Peyer's patch (tissue), 4 donors: ENCODE measurements at regions not wholly inside any gene's neighbourhood (a gene's known extent, or its start where the extent isn't known, plus 50 kb on each side); places are given as distances from the start of the nearest gene placed in this dataset.

Source experiments
- DNase-seq, 3 donors: peaks; one replicate each; pipeline ENCODE4 v3.0.0-alpha.2; 2017 to 2019
- H3K27ac ChIP-seq, 4 donors: fragments of 200-600 bp; sonication (generic); one replicate each; pipeline ENCODE4 v1.5.1; 2016 to 2019
- H3K27me3 ChIP-seq, 2 donors: fragments of 200-600 bp; sonication (generic); one replicate each; pipeline ENCODE4 v1.5.1; 2019
- H3K36me3 ChIP-seq, 3 donors: fragments of 200-600 bp; sonication (generic); one replicate each; pipeline ENCODE4 v1.5.1; 2016 to 2019
- H3K4me1 ChIP-seq, 4 donors: fragments of 200-600 bp; sonication (generic); one replicate each; pipeline ENCODE4 v1.5.1; 2016 to 2019
- H3K4me3 ChIP-seq, 4 donors: fragments of 200-600 bp; sonication (generic); 1 replicate in 3 of 4; 2 replicates in 1 of 4; pipeline ENCODE4 v1.5.1; 2016 to 2019; ENCODE audit warnings: mild to moderate bottlenecking in 1 of 4
- H3K9me3 ChIP-seq, 4 donors: fragments of 200-600 bp; sonication (generic); one replicate each; pipeline ENCODE4 v1.5.1; 2016 to 2019; ENCODE audit warnings: mild to moderate bottlenecking in 1 of 4
- CTCF ChIP-seq, 6 experiments: fragments of 450-650 bp in 4 of 6; fragments of 200-600 bp in 2 of 6; sonication (generic) in 1 of 6; IDR thresholded peaks; one replicate each; pipeline ENCODE4 v1.5.1; 2017 to 2019; ENCODE audit warnings: antibody characterized with exemption in 6 of 6, mild to moderate bottlenecking in 3 of 6, moderate library complexity in 1 of 6
- POLR2A ChIP-seq, 2 donors: fragments of 450-650 bp; IDR thresholded peaks; one replicate each; pipeline ENCODE4 v1.5.1; 2017; ENCODE audit warnings: antibody characterized with exemption in 2 of 2, mild to moderate bottlenecking in 2 of 2, moderate library complexity in 2 of 2

DNA sequence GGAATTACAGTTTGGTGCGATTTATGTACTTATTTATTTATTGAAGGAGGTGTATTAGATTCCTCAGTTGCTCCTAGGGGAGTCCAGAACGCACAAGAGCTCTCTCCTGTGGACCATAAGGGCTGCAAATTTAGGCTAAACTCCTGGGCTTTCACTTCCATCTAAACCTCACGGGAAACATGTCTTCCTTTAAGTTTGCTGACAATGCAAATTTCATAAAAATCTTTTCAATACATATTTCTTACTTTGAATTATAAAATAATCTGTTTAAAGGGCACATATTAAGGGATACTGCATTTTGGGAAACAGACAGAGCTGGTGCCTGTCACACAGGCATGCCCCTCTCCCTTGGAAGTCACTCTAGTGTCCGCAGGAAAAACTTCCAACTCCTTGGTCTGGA lies 438.0 kb upstream of the CPEB2 start:
- Histone ChIP-seq H3K4me3 (no peak overlapping the region), H3K27ac (no peak overlapping the region), H3K36me3 (no peaks in the 10 kb centered on the region), H3K4me1 (no peaks in the 10 kb centered on the region), H3K27me3 (no peaks in the 10 kb centered on the region), H3K9me3 (no peaks in the 10 kb centered on the region)
- no peak for DNase-seq
- TF ChIP-seq CTCF (IDR thresholded peaks at IDR 0.05) (no peak), POLR2A (IDR thresholded peaks at IDR 0.05) (no peak)

DNA sequence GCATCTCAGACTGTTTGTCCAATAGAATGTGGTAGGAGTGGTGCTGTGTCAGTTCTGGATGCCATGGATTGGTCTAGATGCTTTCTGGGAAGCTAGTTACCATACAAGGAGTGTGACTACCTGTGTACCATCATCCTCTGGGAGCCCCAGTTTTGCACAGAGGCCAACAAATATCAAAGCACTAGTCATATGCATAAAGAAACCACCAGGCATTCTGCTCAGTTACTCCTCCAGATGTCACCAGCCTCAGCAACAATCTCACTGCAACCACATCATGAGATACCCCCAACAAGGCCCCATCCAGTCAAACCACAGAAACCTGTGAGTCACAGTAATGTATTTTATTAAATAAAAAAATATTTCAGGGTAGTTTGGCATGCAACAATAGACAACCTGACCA lies 435.8 kb upstream of the CPEB2 start:
- H3K4me1 ChIP-seq, result no peaks in the 10 kb centered on the region
- no peak for DNase-seq
- H3K9me3 ChIP-seq, result no peaks in the 10 kb centered on the region
- TF ChIP-seq POLR2A (IDR thresholded peaks at IDR 0.05), result no peak
- TF ChIP-seq CTCF (IDR thresholded peaks at IDR 0.05), result no peak
- H3K4me3 ChIP-seq, result no peak overlapping the region
- no peaks in the 10 kb centered on the region for H3K36me3 ChIP-seq
- H3K27me3 ChIP-seq, result no peaks in the 10 kb centered on the region
- no peak overlapping the region for H3K27ac ChIP-seq

DNA sequence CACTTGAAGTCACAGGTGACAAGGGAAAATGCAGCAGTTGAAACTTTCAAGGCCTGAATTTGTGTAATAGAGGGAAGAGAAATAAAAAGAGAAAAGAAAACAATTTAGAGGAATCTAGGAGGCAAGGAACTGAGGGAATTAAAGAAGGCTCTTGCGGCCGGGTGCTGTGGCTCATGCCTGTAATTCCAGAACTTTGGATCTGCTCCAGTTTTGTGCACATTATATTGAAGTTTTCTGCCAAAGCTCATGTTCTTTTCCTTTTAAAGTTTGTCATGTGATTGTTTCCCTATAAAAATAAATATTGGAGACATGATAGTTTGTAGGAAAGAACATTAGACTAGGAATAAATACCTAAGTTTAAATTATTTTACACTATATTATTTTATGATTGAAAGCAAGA lies 433.9 kb upstream of the CPEB2 start:
- Histone ChIP-seq H3K27me3 (no peaks in the 10 kb centered on the region), H3K9me3 (no peaks in the 10 kb centered on the region), H3K4me3 (no peak overlapping the region), H3K36me3 (no peaks in the 10 kb centered on the region), H3K27ac (no peak overlapping the region), H3K4me1 (no peaks in the 10 kb centered on the region)
- TF ChIP-seq POLR2A (IDR thresholded peaks at IDR 0.05) (no peak), CTCF (IDR thresholded peaks at IDR 0.05) (no peak)
- DNase-seq, result no peak

DNA sequence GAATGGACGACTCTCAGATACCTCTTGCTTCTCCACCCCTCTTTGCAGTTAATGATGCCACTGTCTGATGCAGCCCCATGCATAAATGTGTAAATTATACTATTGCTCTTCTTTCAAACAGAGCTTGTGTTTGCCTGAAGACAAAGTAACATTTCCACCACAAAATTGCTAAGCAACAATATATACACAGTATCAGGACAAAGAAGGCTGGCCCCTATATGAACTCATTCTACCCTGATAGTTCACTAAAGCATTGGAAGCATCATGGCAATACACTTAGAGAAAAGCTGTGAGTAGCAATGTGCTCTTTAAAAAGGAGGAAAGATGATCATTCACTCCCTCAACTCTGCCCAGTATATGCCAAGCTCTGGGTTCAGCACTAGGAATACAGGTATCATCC lies 427.0 kb upstream of the CPEB2 start:
- Histone ChIP-seq H3K27me3 (no peaks in the 10 kb centered on the region), H3K36me3 (no peaks in the 10 kb centered on the region), H3K27ac (no peak overlapping the region), H3K4me1 (no peaks in the 10 kb centered on the region), H3K4me3 (no peak overlapping the region), H3K9me3 (no peaks in the 10 kb centered on the region)
- TF ChIP-seq POLR2A (IDR thresholded peaks at IDR 0.05) (no peak), CTCF (IDR thresholded peaks at IDR 0.05) (no peak)
- DNase-seq, result no peak

DNA sequence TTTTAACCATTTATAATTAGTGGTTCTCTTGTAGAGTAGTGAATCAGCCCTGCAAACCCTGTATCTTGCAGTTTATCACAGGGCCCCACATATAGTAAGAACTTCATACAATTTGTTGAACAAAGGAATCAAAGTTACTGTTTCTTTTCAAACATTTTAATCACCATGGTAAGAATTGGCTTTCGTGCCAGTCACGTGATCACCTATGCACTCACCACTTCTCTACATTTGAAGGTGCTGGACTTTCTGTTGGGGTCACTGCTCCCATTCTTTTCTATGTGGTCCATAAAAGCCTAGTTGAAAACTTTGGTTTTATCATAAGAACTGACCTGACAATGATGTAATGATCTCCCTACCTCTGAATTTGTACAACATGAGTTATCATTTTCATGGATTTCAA lies 426.4 kb upstream of the CPEB2 start:
- H3K4me1 ChIP-seq, result no peaks in the 10 kb centered on the region
- no peak for DNase-seq
- TF ChIP-seq CTCF (IDR thresholded peaks at IDR 0.05) (no peak), POLR2A (IDR thresholded peaks at IDR 0.05) (no peak)
- H3K27ac ChIP-seq, result no peak overlapping the region
- H3K9me3 ChIP-seq, result no peaks in the 10 kb centered on the region
- no peak overlapping the region for H3K4me3 ChIP-seq
- no peaks in the 10 kb centered on the region for H3K27me3 ChIP-seq
- H3K36me3 ChIP-seq, result no peaks in the 10 kb centered on the region

DNA sequence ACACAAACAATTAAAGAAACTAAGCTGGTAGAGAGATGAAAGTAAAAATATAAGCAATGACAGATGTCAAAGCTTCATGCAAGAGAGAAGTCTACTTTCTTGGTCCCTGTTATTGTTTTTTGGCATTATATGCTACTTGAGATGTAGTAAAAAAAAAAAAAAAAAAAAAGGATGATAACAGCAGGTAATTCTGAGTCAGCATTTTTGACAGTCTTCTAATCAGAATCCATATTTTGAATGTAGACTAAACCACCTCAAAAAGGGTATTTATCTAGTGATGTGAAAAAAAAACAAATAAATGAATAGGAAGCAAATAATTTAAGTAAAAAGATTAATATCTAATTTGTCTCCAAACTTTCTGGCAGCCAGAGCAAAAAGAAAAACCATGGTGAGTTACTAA lies 422.2 kb upstream of the CPEB2 start:
- no peaks in the 10 kb centered on the region for H3K4me1 ChIP-seq
- no peaks in the 10 kb centered on the region for H3K9me3 ChIP-seq
- H3K27ac ChIP-seq, result no peak overlapping the region
- no peaks in the 10 kb centered on the region for H3K27me3 ChIP-seq
- H3K4me3 ChIP-seq, result no peak overlapping the region
- no peak for DNase-seq
- TF ChIP-seq CTCF (IDR thresholded peaks at IDR 0.05) (no peak), POLR2A (IDR thresholded peaks at IDR 0.05) (no peak)
- no peaks in the 10 kb centered on the region for H3K36me3 ChIP-seq
